SK-N-SH treated with all-trans-retinoic acid at 6 μM for 48 hours (cell line): ENCODE measurements at regions not wholly inside any gene's neighbourhood (a gene's known extent, or its start where the extent isn't known, plus 50 kb on each side); places are given as distances from the start of the nearest gene placed in this dataset.

Experiments used
- ATAC-seq: fragments of 200-7000 bp; cut with Tn5 transposase; 3 replicates; pipeline ENCODE4 v1.9.1; 2020; ENCODE audit warnings: mild to moderate bottlenecking, moderate library complexity
- CREB5 ChIP-seq: fragments of 250-450 bp; sonication (Bioruptor Pico); IDR thresholded peaks from 2 replicates; pipeline ENCODE4 v1.5.1; 2020; ENCODE audit warnings: low read depth, mild to moderate bottlenecking, moderate library complexity
- CSDC2 ChIP-seq: fragments of 250-450 bp; sonication (Bioruptor Pico); IDR thresholded peaks from 2 replicates; pipeline ENCODE4 v1.5.0; 2020; ENCODE audit warnings: mild to moderate bottlenecking, moderate library complexity
- ESRRG ChIP-seq: fragments of 250-450 bp; sonication (Bioruptor Pico); IDR thresholded peaks from 2 replicates; pipeline ENCODE4 v1.6.1; 2021; ENCODE audit warnings: mild to moderate bottlenecking
- ISL1 ChIP-seq: fragments of 250-450 bp; sonication (Bioruptor Pico); IDR thresholded peaks from 2 replicates; pipeline ENCODE4 v2.1.2; 2022; ENCODE audit warnings: mild to moderate bottlenecking, moderate library complexity
- OSR1 ChIP-seq: fragments of 250-450 bp; sonication (Bioruptor Pico); IDR thresholded peaks from 2 replicates; pipeline ENCODE4 v1.8.0; 2022; ENCODE audit warnings: moderate library complexity, mild to moderate bottlenecking, inconsistent platforms
- POU6F1 ChIP-seq: fragments of 250-450 bp; sonication (Bioruptor Pico); IDR thresholded peaks from 2 replicates; pipeline ENCODE4 v1.8.0; 2021; ENCODE audit warnings: low read depth, mild to moderate bottlenecking, moderate library complexity, borderline replicate concordance
- RARB ChIP-seq: fragments of 250-450 bp; sonication (Bioruptor Pico); IDR thresholded peaks from 2 replicates; pipeline ENCODE4 v1.8.0; 2021; ENCODE audit warnings: mild to moderate bottlenecking, moderate library complexity
- TCF4 ChIP-seq: fragments of 250-450 bp; sonication (Bioruptor Pico); IDR thresholded peaks from 2 replicates; pipeline ENCODE4 v1.8.0; 2021; ENCODE audit warnings: mild to moderate bottlenecking, moderate library complexity, borderline replicate concordance
- TOX ChIP-seq: fragments of 250-450 bp; sonication (Bioruptor Pico); IDR thresholded peaks from 2 replicates; pipeline ENCODE4 v1.8.0; 2021; ENCODE audit warnings: mild to moderate bottlenecking, moderate library complexity, borderline replicate concordance
- TSHZ2 ChIP-seq: fragments of 250-450 bp; sonication (Bioruptor Pico); IDR thresholded peaks from 2 replicates; pipeline ENCODE4 v1.5.0; 2020; ENCODE audit warnings: mild to moderate bottlenecking, moderate library complexity
- ZC3H10 ChIP-seq: fragments of 250-450 bp; sonication (Bioruptor Pico); IDR thresholded peaks from 2 replicates; pipeline ENCODE4 v1.5.1; 2021; ENCODE audit warnings: mild to moderate bottlenecking, moderate library complexity
- ZFP3 ChIP-seq: fragments of 250-450 bp; sonication (Bioruptor Pico); IDR thresholded peaks from 2 replicates; pipeline ENCODE4 v1.5.0; 2020; ENCODE audit warnings: mild to moderate bottlenecking, moderate library complexity
- ZFP30 ChIP-seq: fragments of 450-650 bp; formaldehyde crosslinking; IDR thresholded peaks from 2 replicates; pipeline ENCODE4 v1.5.0; 2022; ENCODE audit warnings: mild to moderate bottlenecking, moderate library complexity
- ZNF565 ChIP-seq: fragments of 450-650 bp; formaldehyde crosslinking; conservative IDR thresholded peaks from 2 replicates; pipeline ENCODE4 v1.5.0; 2020; ENCODE audit warnings: low read depth, mild to moderate bottlenecking, moderate library complexity
- ZNF70 ChIP-seq: fragments of 450-650 bp; formaldehyde crosslinking; IDR thresholded peaks from 2 replicates; pipeline ENCODE4 v1.5.0; 2020; ENCODE audit warnings: mild to moderate bottlenecking, moderate library complexity
- ZNF8 ChIP-seq: fragments of 450-650 bp; formaldehyde crosslinking; IDR thresholded peaks from 2 replicates; pipeline ENCODE4 v1.5.0; 2020; ENCODE audit warnings: mild to moderate bottlenecking, moderate library complexity
- TF ChIP-seq, protein P1 (sequence below): fragments of 250-450 bp; sonication (Bioruptor Pico); IDR thresholded peaks from 2 replicates; pipeline ENCODE4 v1.5.1; 2021; ENCODE audit warnings: mild to moderate bottlenecking, moderate library complexity

GRCh38 chr15:100731267-100732152, 129.1 kb downstream of the ASB7 start:
- TF ChIP-seq RARB (no peak), TSHZ2 (CRISPR knock-in tag) (no peak), OSR1 (no peak), ESRRG (CRISPR knock-in tag) (no peak), ZNF565 (CRISPR knock-in tag) (no peak), ZFP30 (no peak), ZC3H10 (no peak), CSDC2 (CRISPR knock-in tag) (no peak), ZNF70 (CRISPR knock-in tag) (no peak), ISL1 (CRISPR knock-in tag) (no peak), POU6F1 (CRISPR knock-in tag) (no peak), ZFP3 (CRISPR knock-in tag) (no peak)
- TF ChIP-seq, protein P1, sequence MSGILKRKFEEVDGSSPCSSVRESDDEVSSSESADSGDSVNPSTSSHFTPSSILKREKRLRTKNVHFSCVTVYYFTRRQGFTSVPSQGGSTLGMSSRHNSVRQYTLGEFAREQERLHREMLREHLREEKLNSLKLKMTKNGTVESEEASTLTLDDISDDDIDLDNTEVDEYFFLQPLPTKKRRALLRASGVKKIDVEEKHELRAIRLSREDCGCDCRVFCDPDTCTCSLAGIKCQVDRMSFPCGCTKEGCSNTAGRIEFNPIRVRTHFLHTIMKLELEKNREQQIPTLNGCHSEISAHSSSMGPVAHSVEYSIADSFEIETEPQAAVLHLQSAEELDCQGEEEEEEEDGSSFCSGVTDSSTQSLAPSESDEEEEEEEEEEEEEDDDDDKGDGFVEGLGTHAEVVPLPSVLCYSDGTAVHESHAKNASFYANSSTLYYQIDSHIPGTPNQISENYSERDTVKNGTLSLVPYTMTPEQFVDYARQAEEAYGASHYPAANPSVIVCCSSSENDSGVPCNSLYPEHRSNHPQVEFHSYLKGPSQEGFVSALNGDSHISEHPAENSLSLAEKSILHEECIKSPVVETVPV (CRISPR knock-in tag): no peak

GRCh38 chr15:100732211-100733055, 130.0 kb downstream of the ASB7 start:
- TF ChIP-seq ZNF70 (CRISPR knock-in tag) (no peak), CSDC2 (CRISPR knock-in tag) (no peak), OSR1 (no peak), RARB (no peak), TOX (CRISPR knock-in tag) (no peak), CREB5 (CRISPR knock-in tag) (no peak), POU6F1 (CRISPR knock-in tag) (no peak), ESRRG (CRISPR knock-in tag) (no peak), ZNF8 (CRISPR knock-in tag) (no peak), ZNF565 (CRISPR knock-in tag) (no peak), ZC3H10 (no peak), ZFP3 (CRISPR knock-in tag) (no peak), TCF4 (CRISPR knock-in tag) (no peak)
- TF ChIP-seq, protein P1 (CRISPR knock-in tag): no peak
- peak; percentile 25 for ATAC-seq

More at GRCh38 chr15:100731267-100732152, 129.1 kb downstream of the ASB7 start:
- no peak for ATAC-seq
